Activated T-cell treated with anti-CD3 and anti-CD28 coated beads, Interleukin-2, amount 50 U/mL, for 48 hours (primary cell): ENCODE measurements at regions not wholly inside any gene's neighbourhood (a gene's known extent, or its start where the extent isn't known, plus 50 kb on each side); places are given as distances from the start of the nearest gene placed in this dataset.
A peak's percentile ranks its signal among the peaks of the same experiment; 100 is the strongest.
"Not testable (repeated sequence)": the region's sequence is repeated elsewhere in the genome, so short reads cannot be mapped to it uniquely, and the experiment has no call there.

Experiments used
- DNase-seq, 2 experiments: peaks; one replicate each; pipeline ENCODE4 v3.0.0-alpha.2; 2020

DNA sequence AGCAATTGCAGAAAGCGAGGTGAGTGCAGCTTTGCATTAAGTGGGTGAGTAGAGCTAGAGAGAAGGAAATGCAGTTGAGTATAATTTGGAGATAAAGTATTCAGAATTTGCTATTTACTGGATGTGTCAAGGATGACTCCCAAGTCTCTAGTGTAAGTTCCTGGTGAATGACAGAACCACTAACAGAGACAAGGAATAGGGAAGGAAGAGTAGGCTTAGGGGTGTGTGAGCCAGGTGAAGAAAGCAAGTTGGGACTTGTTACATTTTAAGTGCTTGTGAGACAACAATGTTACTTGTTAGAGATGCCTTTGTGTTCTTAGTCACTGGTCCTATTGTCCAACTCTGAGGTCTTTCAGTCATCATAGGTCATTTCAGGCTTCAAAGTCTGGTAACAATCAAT is 70.8 kb downstream of the TBC1D26 start:
- not testable (repeated sequence) for DNase-seq

DNA sequence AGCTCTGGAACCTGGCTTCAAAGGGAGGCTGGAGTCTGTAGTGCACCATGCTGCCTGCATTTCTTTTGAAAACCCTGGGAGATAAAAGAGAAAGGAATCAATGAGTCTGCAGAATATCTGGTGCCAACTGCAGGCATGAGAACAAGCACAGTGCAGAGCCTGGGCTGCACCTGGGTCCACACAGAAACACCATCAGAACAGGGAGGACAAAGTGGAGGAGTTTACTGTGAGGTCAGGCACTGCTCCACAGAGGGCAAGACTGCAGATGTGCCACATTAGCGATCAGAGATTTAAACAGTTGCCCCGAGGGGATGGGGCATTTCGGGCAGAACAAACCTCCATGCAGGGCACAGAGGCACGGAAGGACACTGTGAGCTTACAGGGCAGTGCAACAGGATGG is 74.7 kb downstream of the TBC1D26 start:
- not testable (repeated sequence) for DNase-seq

DNA sequence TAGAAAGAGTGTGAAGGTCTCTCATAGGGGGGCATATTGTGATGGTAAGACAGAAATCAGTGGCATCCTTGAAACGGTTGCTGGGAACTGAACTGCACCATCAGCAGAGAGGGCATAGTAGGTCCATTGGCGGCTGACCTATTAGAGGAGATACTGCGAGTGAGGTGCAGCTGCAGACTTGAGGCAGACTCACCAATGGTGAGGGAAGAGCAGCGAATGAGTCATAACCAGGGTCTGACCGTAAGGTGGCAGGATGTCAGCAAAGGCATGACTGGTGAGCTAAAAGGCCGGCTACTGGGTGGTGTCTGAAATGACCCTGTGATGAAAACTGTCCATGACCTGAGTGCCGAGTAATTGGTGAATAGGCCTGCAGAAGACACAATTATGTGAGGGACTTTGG is 81.3 kb downstream of the TBC1D26 start:
- DNase-seq = not testable (repeated sequence)

DNA sequence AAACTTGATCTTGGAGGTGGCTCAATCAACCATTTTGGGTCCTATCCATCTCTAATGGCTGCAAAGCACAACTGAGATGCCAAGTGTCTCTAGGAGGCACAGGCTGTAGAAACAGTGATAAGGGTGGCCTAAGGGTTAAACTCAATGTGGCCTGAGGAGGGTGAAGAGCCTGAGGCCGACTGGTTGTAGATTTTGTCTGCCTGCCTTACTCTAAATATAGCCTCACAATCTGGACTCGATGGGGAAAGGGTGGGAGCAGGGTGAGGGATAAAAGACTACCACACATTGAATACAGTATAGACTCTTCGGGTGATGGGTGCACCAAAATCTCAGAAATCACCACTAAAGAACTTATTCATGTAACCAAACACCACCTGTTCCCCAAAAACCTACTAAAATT is 81.9 kb downstream of the TBC1D26 start:
- DNase-seq = not testable (repeated sequence)

DNA sequence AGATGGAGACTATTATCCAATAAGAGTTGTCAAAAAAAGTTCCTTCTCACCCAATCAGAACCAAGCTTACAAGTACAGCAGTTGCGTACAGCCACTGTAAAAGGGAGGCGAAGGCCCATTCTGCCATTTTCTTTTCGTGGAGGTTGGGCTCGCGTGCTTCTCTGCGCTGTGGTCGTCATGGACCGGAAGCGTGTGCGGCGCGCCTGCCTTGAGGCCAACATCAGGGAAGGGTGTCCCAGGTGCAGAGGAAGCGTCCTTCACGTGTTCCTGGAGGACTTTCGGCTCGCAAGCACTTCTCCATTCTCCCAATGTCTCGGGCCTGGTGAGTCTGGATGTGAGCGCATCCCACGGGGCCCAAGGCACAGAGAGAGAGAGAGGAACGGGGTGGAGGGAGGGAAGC is 85.8 kb downstream of the TBC1D26 start:
- DNase-seq = not testable (repeated sequence)

DNA sequence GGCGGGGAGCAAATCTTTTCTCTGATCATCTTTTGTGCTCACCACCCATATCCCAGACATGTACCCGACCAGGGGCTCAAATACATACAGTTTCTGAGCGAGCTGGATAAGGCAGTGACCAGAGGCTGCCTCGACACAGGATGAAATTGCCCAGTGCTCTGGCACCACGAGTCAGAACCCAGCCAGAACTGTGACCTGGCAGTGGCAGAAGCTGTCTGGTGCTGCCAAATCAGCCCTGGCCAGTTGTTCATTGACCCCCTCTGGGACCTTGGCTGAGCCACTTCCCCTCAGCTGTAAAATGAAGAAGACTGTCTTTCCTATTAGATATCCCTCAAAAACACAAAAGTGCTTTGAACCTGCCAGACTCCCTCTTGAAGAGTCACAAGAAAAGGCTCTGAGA is 90.2 kb downstream of the TBC1D26 start:
- not testable (repeated sequence) for DNase-seq

DNA sequence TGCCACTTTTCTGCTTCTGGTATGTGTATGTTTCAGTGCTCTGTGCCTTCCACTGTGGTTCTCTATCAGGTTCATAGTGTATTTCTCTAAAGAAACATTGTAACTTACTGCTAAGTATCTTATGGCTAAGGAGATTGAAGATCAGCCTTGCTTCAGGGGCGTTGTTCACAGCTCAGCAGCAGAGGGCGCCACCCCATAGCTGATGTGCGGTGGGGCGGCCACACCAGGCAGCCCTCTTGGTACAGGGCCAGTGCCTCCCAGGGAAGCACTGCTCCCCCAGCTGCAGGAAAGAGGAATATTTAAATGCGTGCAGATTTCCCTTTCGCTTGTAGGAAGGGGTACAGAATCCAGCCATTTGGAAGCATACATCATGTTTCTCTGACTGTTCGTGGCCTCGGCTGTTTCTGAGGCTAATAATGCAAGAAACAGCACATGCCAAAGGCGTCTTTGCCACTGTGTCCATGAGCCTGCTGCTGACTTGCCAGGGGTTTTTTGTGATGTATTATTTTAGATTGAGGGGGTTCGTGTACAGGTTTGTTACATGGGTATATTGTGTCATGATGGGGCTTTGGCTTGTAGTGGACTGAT is 96.7 kb downstream of the TBC1D26 start:
- DNase-seq = peak; percentile 82 to 86

DNA sequence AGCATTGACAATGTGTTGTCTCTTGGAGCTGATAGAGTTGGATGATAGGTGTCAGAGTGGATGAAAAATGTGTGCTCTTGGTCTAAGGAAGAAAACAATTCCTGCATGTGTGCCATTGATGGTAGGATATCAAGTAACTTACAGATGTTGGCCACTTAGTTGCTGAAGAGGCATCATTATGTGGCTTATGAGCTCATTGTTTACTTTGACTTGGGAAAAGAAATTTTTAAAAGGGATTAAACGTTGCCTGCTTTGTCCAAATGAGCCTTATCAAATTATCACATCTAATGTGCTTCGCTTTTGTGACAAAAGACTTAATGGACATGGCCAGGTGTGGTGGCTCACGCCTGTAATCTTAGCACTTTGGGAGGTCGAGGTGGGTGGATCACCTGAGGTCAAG is 98.1 kb downstream of the TBC1D26 start:
- not testable (repeated sequence) for DNase-seq

DNA sequence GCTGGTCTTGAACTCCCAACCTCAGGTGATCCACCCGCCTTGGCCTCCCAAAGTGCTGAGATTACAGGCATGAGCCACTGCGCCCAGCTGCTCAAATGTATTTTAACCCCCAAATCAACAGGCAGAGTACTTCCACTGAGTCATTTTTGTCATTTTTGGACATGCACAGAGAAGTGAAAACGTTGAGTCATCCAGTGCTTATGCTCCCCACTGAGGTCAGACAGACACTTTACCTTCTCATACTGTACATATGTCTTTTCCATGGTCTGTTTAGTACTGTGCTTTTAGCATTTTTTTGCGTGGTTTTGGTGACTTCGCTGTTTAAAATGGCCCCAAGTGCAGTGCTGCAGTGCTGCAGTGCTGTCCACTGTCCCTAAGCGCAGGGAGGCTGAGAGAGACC is 99.1 kb downstream of the TBC1D26 start:
- DNase-seq = peak; percentile 49 to 53

DNA sequence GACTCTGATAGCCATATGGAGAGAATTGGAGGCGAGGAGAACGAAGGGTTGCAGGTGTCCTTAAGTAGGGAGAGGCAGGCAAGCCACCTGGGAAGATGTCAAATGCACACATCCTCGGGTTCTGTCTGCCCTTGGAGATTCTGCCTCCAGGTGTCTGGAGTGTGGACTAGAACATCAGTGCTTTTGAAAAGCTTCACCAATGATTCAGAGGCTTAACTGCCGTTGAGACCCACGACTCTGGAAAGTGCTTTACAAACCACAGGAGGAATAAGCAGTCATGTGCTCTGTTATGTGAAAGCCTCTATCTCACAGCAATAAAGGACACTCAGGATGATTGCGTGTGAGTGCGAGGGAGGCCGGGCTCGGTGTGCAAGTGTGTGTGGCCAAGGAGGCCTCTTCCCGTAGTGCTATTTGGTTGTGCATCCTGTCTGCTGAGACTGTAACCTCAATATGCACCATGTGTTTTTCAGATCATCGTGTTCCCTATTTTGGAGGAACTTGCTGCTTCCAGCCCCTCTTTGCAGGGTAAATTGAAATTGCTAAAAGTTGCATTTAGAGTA is 100.9 kb downstream of the TBC1D26 start:
- peak; percentile 38 to 45 for DNase-seq

DNA sequence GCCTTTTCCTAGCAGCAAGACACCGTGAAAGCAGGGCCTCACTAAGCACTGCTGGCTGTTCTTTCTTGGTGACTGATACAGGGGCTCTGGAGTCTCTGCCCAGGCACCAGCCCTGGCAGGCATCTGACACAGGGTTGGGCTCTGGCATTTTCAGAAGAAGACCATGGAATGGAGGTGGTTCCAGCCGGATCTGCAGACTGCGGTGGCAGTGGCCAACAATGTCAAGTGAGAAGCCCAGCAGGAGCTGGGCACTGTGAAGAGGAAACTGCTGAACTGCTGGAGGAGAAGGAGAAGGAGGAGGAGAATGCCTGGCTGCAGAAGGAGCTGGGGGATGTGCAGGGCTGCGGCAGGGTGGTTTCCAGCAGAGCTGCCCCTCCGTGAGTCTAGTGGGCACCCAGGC is 101.8 kb downstream of the TBC1D26 start:
- not testable (repeated sequence) for DNase-seq

DNA sequence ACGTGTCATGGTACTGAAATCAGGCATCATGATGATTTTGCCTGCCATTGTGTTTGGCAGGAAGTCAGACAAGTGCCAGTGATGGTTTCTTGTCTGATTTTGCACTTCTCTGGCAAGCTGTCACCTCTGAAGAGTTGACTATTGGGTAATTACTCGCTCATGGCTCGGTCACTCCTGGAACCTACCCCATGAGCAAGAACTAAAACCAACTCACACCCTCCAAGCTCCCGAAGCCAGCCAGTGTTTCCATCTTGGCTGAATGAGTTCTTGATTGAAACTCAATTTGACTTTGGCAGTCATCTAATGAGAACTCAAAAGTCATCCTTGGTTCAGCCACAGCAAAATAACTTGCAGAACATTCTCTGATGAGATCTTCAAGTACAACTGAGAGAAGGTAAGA is 103.4 kb downstream of the TBC1D26 start:
- DNase-seq = peak in 1 of 2 experiments; percentile 31

DNA sequence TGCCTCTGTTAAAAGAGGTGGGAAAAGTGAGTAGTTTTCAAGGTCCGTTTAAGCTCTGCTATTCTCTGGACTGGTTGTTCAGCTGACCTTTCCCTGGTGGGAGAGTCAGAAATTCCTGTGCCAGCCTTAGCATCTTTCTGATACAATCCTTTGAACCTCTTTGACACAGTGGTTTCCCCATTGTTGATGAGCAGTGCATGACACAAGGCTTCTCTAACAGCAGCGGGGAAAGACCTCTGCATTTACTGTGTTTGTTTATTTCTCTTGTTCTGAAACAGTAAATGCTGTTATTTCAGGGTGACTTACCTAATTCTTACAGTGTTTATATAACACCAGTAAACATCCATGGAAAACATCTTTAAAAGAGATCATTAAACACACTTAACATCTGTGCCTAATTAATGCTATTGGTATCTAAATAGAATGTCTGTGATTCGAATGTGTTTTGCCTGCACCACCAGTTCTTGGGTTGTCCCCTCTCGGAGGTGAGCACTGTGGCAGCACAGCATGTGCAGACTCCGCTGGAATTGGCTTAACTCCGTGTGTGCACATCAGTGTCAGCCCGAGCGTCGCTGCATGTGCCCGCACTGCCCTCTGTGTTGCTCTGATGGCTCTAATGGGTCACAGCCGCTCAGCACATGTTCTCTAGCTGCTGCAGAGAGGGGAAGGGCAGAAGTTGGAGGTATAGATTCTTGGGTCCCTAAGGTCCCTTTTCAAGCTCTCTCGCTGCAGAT is 104.3 kb downstream of the TBC1D26 start:
- DNase-seq = not testable (repeated sequence)

DNA sequence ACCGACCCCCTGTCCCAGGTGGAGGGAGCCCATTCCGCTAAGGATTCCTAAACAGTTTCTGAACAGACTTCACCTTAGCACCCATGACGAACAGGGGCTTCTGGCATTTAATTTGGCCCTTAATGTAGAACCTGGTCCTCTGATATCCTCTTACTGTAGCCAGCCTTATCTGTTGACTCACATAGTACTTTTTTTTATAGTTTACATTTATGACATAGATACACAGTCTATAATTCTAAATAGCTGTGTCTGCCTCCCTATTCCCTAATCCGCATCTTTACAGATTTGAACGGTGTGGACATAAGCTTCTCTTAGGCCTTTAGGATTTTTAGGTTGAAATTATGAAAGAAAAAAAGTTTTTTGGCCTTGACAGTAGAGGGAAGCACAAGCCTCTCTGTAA is 104.9 kb downstream of the TBC1D26 start:
- not testable (repeated sequence) for DNase-seq

DNA sequence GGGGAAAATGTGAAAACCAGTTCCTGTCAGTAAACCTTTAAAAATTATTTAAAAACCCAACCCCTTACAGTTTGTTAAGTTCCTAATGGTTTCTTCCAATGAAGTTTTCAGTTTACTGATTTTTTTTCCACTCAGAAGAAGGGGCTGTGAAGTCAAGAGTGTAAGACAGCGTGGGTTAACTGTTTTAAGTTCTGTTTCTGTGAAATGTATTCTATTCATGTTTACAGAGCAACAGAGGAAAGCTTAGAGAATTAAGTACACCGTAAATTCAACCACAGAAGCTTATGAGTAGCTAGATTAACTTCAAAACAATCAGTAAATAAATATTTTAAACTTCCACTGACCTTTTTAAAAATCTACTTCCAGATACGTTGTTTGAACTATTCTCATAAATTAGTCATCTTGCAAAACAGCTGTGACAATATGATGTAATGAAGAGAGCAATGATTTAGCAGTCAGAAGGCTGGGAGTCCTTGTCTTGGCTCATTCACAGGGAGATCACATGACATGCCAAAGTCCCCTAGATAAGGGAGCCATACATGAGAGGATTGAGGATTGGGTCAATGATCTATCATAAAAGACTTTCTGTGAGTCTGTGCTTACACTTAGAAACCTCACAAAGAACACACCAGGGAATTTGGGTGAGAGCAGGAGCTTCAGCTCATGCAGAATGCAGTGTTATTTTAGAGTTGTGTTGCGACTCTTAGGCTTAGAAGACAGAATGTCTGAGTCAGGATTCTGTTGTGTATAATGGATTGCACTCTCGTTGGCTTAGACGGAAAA is 97.3 kb upstream of the ADORA2B start:
- not testable (repeated sequence) for DNase-seq

DNA sequence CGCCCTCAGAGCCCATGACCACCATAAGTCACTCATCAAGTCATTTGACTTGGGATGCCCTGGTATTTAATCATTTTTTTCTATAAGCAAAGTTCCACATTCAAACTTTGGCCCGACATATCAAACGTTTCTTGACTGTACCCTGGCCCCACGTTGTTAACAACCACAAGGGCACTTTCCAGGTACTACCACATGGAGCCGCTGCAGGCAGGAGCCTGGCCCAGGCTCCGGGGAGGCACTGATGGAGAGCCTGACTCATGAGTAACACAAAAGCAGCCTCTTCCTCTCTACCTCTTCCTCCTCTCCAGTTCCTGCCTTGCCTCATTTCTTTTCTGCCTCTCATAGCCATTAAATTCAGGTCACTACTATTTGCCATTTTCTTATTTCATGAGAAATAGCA is 95.9 kb upstream of the ADORA2B start:
- peak; percentile 66 to 75 for DNase-seq

DNA sequence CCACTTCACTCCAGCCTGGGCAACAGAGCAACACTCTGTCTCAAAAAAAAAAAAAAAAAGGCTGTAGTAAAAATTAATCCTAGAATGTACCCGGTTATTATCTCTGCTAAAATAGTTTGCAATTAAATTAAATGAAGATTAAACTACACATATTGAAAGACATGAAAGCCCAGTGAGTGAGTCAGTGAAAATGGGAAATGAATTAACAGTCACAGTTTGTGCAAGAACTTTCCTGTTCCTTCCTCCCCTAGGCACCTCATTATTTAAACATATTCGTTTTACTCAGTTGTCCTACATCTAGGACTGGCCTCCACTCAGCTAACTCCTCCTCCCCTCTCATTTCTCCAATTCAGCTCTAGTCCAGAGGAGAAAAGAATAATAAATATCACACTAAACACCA is 94.9 kb upstream of the ADORA2B start:
- DNase-seq = not testable (repeated sequence)

DNA sequence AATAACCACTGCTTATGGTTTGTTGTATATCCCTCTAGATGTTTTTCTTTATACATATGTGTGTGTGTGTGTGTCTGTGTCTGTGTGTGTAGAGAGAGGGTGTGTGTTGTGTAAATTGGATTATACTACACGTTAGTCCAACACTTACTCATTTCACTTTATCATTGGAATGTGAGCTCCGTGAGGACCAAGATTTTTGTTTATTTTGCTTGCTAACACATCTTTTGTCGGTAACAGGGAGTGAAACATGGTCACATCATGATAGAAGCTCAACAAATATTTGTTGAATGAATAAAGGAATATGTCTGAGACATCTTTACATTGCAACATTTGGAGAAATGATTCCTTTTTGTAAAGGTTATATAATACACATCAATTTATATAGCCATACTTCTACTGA is 94.2 kb upstream of the ADORA2B start:
- DNase-seq = not testable (repeated sequence)

DNA sequence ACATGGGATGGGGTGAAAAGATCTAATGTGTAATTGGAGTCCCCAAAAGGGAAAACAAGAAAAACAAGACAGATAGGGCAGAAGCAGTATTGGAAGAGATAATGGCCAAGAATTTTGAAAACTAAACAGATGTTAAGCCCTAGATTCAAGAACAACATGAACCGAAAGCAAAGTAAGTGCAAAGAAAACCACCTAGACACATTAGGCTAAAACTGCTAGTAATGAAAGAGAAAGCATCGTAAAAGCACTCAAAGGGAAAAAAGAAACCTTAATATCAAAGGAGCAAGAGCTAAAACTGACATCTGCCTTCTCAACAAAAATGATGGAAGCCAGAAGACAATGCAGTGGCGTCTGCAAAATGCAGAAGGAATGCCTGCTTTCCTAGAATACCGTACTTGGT is 92.1 kb upstream of the ADORA2B start:
- not testable (repeated sequence) for DNase-seq

DNA sequence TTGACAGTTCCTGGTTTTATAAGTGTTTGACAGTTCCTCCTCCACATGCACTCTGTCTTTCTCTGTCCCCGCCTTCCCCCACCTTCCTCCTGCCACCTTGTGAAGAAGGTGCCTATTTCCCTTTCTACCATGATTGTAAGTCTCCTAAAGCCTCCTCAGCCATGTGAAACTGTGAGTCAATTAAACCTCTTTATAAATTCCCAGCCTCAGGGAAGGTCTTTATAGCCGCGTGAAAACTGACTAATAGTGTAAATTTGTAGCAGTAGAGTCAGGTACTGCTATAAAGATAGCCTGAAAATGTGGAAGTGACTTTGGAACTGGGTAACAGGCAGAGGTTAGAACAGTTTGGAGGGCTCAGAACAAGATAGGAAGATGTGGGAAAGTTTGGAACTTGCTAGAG is 88.7 kb upstream of the ADORA2B start:
- DNase-seq = not testable (repeated sequence)

DNA sequence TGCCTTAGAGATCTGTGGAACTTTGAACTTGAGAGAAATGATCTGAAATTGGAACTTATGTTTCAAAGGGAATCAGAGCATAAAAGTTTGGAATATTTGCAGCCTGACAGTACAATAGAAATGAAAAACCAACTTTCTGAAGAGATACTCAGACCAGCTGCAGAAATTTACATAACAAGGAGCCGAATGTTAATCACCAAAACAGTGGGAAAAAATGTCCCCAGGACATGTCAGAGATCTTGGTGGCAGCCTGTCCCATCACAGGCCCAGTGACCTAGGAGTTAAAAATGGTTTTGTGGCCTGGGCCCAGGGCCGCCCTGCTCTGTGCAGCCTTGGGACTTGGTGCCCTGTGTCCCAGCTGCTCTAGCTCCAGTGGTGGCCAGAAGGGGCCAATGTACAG is 88.2 kb upstream of the ADORA2B start:
- not testable (repeated sequence) for DNase-seq

DNA sequence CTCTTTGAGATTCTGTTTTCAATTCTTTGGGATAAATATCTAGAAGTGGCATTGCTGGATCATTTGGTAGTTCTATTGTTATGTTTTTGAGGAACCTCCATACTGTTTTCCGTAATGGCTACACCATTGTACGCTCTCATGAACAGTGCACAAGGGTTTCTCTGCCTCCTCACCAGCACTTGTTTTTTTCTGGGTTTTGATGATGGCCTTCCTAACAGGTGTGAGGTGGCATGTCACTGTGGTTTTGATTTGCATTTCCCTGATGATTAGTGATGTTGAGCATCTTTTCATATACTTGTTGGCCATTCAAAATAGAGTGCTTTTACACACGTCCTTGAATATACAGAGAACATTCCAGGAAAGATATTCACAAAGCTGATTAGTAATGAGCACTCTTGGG is 86.8 kb upstream of the ADORA2B start:
- not testable (repeated sequence) for DNase-seq

DNA sequence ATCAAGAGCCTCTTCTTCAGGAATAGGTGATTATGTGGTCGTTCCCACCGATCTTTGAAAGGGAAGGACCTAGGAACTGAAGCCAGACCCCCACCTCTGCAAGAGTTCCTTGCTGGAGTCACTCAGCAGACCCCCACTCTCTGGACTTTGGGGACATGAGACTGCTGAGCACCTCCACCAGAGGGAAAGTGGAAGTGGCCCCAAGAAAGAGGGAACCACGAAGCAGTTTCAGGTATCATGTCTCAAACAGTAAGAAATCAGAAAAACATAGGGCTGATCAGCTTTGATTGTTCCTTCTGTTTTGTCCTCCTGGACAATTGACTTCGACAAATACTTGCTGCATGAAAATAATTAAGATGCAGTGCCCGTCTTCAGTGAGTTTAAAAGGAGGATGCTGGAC is 84.2 kb upstream of the ADORA2B start:
- DNase-seq = not testable (repeated sequence)
